Kasumi-1 (cell line): ENCODE measurements at regions not wholly inside any gene's neighbourhood (a gene's known extent, or its start where the extent isn't known, plus 50 kb on each side); places are given as distances from the start of the nearest gene placed in this dataset.

Experiments
- DNase-seq, 2 experiments: peaks; one replicate each; lab custom pipeline; 2025; lab: John Stamatoyannopoulos, UW

- DNase-seq = no peak
Observed at GRCh38 chr4:148808416-148808815, 366.2 kb upstream of the NR3C2 start.

GRCh38 chr4:148800940-148801339 is 358.7 kb upstream of the NR3C2 start:
- DNase-seq = no peak

- no peak for DNase-seq
Observed at GRCh38 chr4:148800336-148800885, 358.2 kb upstream of the NR3C2 start.

GRCh38 chr4:148795156-148795864 is 353.1 kb upstream of the NR3C2 start:
- DNase-seq = no peak

DNA sequence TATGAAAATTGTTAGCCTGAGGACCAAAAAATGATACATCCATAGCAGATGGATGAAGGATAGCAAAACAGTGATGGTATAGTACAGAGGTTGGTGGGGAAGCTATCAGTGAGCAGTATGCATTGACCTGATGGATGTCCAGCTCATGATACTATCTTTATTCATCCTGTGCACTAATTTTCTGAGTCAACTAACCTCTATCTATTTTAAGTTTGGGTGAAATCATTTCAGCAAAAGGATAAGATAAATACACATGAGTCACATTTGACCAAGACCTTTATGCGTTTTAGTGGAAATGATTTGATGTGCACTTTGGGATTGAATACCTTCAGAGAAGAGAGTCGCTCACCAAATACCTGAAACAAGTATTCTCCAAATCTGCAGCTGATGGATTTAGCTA is 351.0 kb upstream of the NR3C2 start:
- no peak for DNase-seq

GRCh38 chr4:148790691-148791090 is 348.5 kb upstream of the NR3C2 start:
- DNase-seq = no peak

- no peak for DNase-seq
Observed at GRCh38 chr4:148790246-148790645, 348.0 kb upstream of the NR3C2 start.

GRCh38 chr4:148787831-148788477 is 345.7 kb upstream of the NR3C2 start:
- no peak for DNase-seq

GRCh38 chr4:148787285-148787684 is 345.1 kb upstream of the NR3C2 start:
- no peak for DNase-seq

- DNase-seq = no peak
Observed at GRCh38 chr4:148786699-148787098, 344.5 kb upstream of the NR3C2 start.

DNA sequence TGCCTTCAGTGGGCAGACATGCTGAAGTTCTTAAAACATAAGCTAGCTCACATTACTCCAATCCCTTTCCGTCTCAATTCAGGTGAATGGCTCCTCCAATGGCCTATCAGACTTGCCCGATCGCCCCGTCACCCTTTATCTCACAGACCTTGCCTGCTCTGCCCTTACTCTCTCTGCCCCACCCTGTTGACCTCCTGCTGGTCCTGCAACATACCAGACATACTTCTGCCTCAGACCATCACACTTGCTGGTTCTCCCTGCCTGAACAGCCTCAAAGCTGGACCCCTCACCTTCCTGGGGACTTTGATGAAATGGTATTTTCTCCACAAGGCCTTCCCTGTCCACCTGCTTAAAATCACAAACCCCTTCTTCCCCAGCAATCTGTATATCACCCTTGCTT is 340.1 kb upstream of the NR3C2 start:
- no peak for DNase-seq

GRCh38 chr4:148780426-148781005 is 338.3 kb upstream of the NR3C2 start:
- DNase-seq = no peak

DNA sequence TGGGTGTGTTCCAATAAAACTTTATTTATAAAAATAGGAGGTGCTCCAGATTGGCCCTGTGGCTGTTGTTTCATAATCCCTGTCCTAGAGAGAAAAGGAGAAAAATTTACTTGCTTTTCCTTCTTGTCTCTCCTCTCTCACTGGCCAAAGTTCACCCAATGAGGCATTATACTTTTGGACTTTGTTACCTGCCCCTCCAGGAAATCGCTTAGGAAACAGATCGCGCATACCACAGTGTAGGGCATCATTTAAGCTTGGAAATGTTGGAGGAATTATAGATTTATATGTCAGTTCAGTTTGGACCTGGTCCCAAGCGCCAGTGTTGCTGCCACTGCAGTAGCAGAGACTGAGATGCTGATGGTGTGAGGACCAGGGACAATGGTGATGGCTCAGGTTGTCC is 337.6 kb upstream of the NR3C2 start:
- no peak for DNase-seq

DNA sequence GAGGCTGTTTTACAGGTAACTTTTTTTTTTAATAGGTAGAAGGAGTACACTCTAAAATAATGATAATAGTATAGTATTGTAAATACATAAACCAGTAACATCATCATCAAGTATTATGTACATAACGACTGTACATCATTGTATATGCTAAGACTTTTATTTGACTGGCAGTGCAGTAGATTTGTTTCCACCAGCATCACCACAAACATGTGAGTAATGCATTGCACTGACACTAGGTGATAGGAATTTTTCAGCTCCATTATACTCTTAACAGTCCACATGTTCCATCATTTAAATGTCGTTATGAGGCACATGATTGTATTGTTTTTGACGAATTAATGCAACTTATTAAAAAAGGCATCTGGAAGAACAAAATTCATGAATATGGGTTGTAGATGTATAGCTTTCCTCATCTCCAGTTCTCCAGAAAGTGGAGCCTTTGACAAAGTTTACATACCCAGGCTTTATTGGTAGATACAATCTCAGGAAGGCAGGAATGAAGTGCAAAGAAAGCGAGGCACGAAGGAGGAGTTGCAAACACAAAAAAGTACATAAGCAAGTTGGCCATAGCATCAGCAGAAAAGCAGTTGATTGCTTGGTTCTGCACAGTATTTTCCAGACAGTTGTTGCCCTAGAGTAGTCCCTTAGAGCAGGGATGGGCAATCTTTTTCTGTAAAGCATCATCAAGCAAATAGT is 336.9 kb upstream of the NR3C2 start:
- DNase-seq = no peak

DNA sequence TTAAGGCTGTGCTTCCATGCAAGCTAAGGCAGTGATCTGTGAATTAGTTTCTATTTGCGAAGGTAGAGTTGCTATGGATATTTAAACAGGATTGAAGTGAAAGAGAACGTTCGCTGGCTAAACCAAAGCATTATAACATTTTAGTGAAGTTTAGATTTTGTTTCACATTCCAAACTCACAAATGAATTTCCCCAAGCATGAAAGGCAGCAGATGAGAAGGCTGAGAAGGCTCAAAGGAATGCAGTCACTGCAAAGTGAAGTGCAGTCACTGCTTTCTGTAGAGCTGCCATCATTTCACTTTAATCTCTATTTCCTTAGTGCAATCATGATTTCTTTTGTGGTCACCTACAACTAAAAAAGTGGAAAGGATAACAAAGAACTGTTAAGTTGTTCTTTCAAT is 334.7 kb upstream of the NR3C2 start:
- no peak for DNase-seq

DNA sequence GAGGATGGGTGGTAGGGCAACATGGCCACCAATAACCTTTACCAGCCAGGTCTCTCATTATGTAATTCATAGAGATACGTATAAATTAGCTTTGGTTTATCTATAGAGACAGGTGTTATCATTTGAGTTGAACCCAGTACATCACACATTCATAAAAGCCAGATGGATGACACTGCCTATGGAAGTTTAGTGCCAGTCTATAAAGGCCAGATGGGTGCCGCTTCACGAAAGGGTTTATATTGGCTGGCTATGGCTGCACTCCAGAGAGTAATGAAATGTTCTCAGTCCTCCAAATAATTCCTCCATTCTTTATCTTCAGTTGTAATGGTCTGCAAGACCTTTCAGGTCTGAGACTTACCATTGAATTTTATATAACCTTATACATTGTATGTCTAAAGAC is 331.9 kb upstream of the NR3C2 start:
- DNase-seq = no peak

DNA sequence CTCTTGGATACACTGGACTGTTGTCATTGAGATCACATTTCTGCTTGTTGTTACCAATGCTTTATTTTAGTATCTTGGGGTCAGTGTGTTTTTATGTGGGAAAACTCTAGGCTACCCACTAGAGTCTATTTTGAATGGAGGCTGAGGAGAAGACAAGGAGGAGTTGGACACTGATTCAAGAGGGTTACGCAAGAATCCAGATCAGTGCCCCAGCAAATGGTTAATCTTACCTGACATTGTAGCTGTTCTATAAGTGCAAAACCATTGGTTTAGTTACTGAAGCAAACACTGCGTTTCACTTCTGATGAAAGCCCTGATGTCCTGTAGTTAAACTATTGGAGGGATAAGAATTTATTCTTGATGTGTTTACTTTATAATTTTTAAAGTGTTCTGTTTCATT is 331.1 kb upstream of the NR3C2 start:
- DNase-seq = no peak

DNA sequence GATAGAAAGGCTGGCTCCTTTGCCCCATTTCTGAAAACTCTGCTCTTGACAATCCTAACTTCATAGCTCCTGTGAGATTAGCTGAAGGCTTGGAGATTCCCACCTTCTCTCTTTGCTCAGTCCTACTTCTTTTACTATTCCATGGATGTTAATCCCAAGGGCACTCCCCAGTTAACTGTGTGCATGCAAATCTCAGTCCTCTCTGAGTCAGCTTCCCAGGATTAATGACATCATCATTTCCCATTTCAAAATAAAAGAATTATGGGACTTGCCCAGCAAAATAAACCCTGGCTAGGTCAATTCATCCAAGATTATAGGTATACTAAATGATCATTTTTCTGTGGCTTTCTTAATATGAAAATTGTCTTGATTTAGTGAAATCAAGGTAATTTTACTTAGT is 328.6 kb upstream of the NR3C2 start:
- no peak for DNase-seq

- DNase-seq = no peak
Observed at GRCh38 chr4:148770377-148770776, 328.2 kb upstream of the NR3C2 start.

DNA sequence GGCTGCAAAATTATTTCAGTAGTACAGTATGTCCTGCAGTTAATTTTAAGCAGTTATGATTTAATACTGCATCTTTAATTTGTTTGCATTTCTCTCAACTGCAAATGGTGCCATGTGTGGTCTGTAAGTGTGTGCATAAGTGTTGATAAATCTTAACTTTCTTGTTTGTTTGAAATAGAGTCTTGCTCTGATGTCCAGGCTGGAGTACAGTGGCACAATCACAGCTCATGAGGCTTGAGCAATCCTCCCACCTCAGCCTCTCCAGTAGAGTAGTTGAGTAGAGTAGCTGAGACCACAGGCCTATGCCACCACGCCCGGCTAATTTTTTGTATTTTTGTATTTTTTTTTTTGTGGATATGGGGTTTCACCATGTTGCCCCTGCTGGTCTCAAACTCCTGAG is 322.5 kb upstream of the NR3C2 start:
- no peak for DNase-seq

- DNase-seq = no peak
Observed at GRCh38 chr4:148757171-148757570, 315.0 kb upstream of the NR3C2 start.

DNA sequence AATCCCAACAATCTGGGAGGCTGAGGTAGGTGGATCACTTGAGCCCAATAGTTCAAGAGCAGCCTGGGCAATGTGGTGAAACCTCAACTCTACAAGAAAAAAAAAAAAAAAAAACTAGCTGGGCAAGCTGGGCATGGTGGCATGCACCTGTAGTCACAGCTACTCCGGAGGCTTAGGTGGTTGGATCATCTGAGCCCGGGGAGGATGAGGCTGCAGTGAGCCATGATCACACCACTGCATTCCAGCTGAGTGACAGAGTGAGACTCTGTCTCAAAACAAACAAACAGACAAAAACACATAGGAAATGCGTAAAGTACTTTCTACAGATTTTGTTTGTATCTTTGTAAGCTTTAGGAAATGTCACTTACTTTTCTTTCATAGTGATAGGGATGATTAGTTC is 307.2 kb upstream of the NR3C2 start:
- no peak for DNase-seq
